ENCODE measurements at regions not wholly inside any gene's neighbourhood (a gene's known extent, or its start where the extent isn't known, plus 50 kb on each side); places are given as distances from the start of the nearest gene placed in this dataset.

DNA sequence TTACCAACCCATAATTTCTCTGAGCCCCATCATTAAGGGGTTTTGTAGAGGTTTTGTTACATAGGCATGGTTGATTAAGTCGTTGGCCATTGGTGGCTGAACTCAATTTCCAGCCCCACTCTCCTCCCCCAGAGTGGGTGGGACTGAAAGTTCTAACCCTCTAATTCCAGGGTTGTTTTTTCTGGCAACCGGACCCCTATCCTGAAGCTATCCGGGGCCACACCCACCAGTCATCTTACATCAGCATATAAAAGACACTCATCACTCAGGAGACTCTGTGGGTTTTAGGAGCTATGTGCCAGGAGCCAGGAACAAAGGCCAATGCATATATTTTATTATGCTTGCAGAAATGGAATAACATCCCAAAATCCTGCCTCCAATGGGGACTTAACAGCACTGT lies 186.0 kb downstream of the NXNL2 start:
- FAIRE-seq (no peak), DNase-seq (ENCODE audit: low read depth in 1 of 2, low spot score in 2 of 2) (no peak)
- no peaks in the 10 kb centered on the region for H4K20me1 ChIP-seq (replicated peaks in 1 of 2; ENCODE audit: control insufficient read depth in 1 of 2, insufficient read depth in 2 of 2, low read length in 2 of 2)
- H2AK5ac ChIP-seq (ENCODE audit: low read depth, low read length), result no peak overlapping the region
- H3K23me2 ChIP-seq (ENCODE audit: low read depth, low read length), result no peaks in the 10 kb centered on the region
- H2BK20ac ChIP-seq (ENCODE audit: low read length), result no peak overlapping the region
- H3K4ac ChIP-seq (replicated peaks; ENCODE audit: insufficient read length, low read depth, low read length), result no peak overlapping the region
- H3K4me1 ChIP-seq (replicated peaks in 1 of 4; ENCODE audit: control insufficient read depth in 3 of 4, insufficient read depth in 4 of 4, low read length in 3 of 4), result peaks cover 0 to 2% (median 0%) of the 10 kb centered on the region in 4 experiments; a peak in 1 of 7 replicates
- H3K79me1 ChIP-seq (ENCODE audit: low read depth, low read length), result no peaks in the 10 kb centered on the region
- H4K91ac ChIP-seq (replicated peaks; ENCODE audit: insufficient read length, low read length), result no peak overlapping the region
- no peak overlapping the region for H3K18ac ChIP-seq (ENCODE audit: extremely low read depth, low read length)
- H2BK12ac ChIP-seq (ENCODE audit: low read depth, low read length), result no peak overlapping the region
- H3K36me3 ChIP-seq (ENCODE audit: control insufficient read depth in 2 of 4, insufficient read depth in 4 of 4, low read length in 3 of 4), result no peaks in the 10 kb centered on the region
- no peak overlapping the region for H2BK120ac ChIP-seq (replicated peaks; ENCODE audit: low read depth, low read length)
- H4K8ac ChIP-seq (ENCODE audit: extremely low read depth, insufficient read depth, low read length), result no peak overlapping the region
- no peak overlapping the region for H3K56ac ChIP-seq (replicated peaks; ENCODE audit: insufficient read length, low read depth, low read length)
- no peak overlapping the region for H3K4me2 ChIP-seq (ENCODE audit: insufficient read depth in 1 of 2, low read depth in 2 of 2, low read length in 2 of 2)
- H3K79me2 ChIP-seq (ENCODE audit: control insufficient read depth in 1 of 2, insufficient read depth in 2 of 2, low read length in 2 of 2), result no peaks in the 10 kb centered on the region
- no peak overlapping the region for H3K27ac ChIP-seq (ENCODE audit: low read depth, low read length)
- WGBS, 2 experiments (ENCODE audit: extremely low coverage in 1 of 2, insufficient coverage in 1 of 2, insufficient read length in 1 of 2, insufficient replicate concordance in 2 of 2, low coverage in 1 of 2, low lambda C conversion rate in 2 of 2, missing lambda C conversion rate in 1 of 2), result 84% methylated on average over 3 of the region's 3 CpGs; no CpG with 5 or more reads in 1 of the 2 experiments
- no peak overlapping the region for H3K4me3 ChIP-seq (ENCODE audit: extremely low read depth in 1 of 4, insufficient read depth in 2 of 4, low read depth in 3 of 4, low read length in 4 of 4)
- no peak overlapping the region for H2AFZ ChIP-seq (ENCODE audit: low read length)
- H3K14ac ChIP-seq (ENCODE audit: insufficient read length), result no peak overlapping the region
- H4K5ac ChIP-seq (ENCODE audit: insufficient read length, low read depth, low read length), result no peak overlapping the region
- no peak overlapping the region for H2BK15ac ChIP-seq (ENCODE audit: low read length)
- no peaks in the 10 kb centered on the region for H3K9me3 ChIP-seq (ENCODE audit: insufficient read depth in 2 of 2, low read depth in 1 of 2, low read length in 1 of 2)
- ChIA-PET POLR2A (ENCODE audit: partially characterized antibody) (interaction anchor here (0.8 to 1.2 kb wide), 2 partner anchors 15 to 28 kb away, joined by 3 read pairs; no protein-coding TSS in a partner anchor), CTCF (ENCODE audit: partially characterized antibody) (interaction anchor here (0.6 to 1.4 kb wide), 2 partner anchors 9 to 356 kb away, joined by 3 to 4 read pairs; no protein-coding TSS in a partner anchor)
- no peak overlapping the region for H3K9ac ChIP-seq (replicated peaks in 1 of 4; ENCODE audit: extremely low read depth in 1 of 4, low read depth in 3 of 4, low read length in 3 of 4)
- no peaks in the 10 kb centered on the region; a peak in 1 of 7 replicates for H3K27me3 ChIP-seq (replicated peaks in 1 of 4; ENCODE audit: control insufficient read depth in 3 of 4, extremely low read depth in 1 of 4, insufficient read depth in 3 of 4, low read length in 3 of 4)
- H3K23ac ChIP-seq (ENCODE audit: insufficient read length), result no peak overlapping the region
- no peak overlapping the region for H2BK5ac ChIP-seq (ENCODE audit: low read depth, low read length)
- TF ChIP-seq RNF2 (IDR thresholded peaks at IDR 0.05; ENCODE audit: borderline replicate concordance, low read depth, low read length, missing control alignments, poor library complexity, severe bottlenecking), result no peak
- no peak for TF ChIP-seq CHD2 (IDR thresholded peaks at IDR 0.05; ENCODE audit: low read length)
- TF ChIP-seq KDM1A (IDR thresholded peaks at IDR 0.05; ENCODE audit: borderline replicate concordance, low read length), result no peak
- TF ChIP-seq FOSL1 (IDR thresholded peaks at IDR 0.05; ENCODE audit: insufficient read depth, low read depth, low read length), result no peak
- TF ChIP-seq NANOG (IDR thresholded peaks at IDR 0.05; ENCODE audit: insufficient read depth, low read depth, low read length, poor library complexity, severe bottlenecking), result no peak
- TF ChIP-seq, protein P1, sequence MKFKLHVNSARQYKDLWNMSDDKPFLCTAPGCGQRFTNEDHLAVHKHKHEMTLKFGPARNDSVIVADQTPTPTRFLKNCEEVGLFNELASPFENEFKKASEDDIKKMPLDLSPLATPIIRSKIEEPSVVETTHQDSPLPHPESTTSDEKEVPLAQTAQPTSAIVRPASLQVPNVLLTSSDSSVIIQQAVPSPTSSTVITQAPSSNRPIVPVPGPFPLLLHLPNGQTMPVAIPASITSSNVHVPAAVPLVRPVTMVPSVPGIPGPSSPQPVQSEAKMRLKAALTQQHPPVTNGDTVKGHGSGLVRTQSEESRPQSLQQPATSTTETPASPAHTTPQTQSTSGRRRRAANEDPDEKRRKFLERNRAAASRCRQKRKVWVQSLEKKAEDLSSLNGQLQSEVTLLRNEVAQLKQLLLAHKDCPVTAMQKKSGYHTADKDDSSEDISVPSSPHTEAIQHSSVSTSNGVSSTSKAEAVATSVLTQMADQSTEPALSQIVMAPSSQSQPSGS (IDR thresholded peaks at IDR 0.05; ENCODE audit: low read length), result no peak
- TF ChIP-seq TCF12 (IDR thresholded peaks at IDR 0.05; ENCODE audit: low read depth, low read length), result no peak
- TF ChIP-seq KDM4A (IDR thresholded peaks at IDR 0.05; ENCODE audit: low read depth, low read length, severe bottlenecking), result no peak
- no peak for TF ChIP-seq SRF (IDR thresholded peaks at IDR 0.05; ENCODE audit: low read depth, low read length)
- TF ChIP-seq, protein P2, sequence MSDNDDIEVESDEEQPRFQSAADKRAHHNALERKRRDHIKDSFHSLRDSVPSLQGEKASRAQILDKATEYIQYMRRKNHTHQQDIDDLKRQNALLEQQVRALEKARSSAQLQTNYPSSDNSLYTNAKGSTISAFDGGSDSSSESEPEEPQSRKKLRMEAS (IDR thresholded peaks at IDR 0.05), result no peak
- TF ChIP-seq RAD21 (IDR thresholded peaks at IDR 0.05 in 1 of 2, conservative IDR thresholded peaks at IDR 0.05 in 1 of 2; ENCODE audit: low read depth in 2 of 2, low read length in 2 of 2), result no peak

Data from H1 (cell line).